Adrenal gland (tissue), 9 donors: ENCODE measurements at regions not wholly inside any gene's neighbourhood (a gene's known extent, or its start where the extent isn't known, plus 50 kb on each side); places are given as distances from the start of the nearest gene placed in this dataset.

Source experiments
- DNase-seq, 7 donors: peaks; one replicate each; pipeline ENCODE4 v3.0.0-alpha.2; 2019 to 2020
- H3K27ac ChIP-seq, 5 donors: fragments of 200-600 bp; sonication (generic) in 4 of 5; 1 replicate in 3 of 5; 2 replicates in 2 of 5; pipeline versions ENCODE4 v1.5.1 to v1.8.0; 2016 to 2020; ENCODE audit warnings: mild to moderate bottlenecking in 1 of 5
- H3K27me3 ChIP-seq: fragments of 200-600 bp; 2 replicates; pipeline ENCODE4 v1.8.0; 2021
- H3K36me3 ChIP-seq, 2 donors: fragments of 200-600 bp; replicated peaks in 1 of 2; 1 replicate in 1 of 2; 2 replicates in 1 of 2; pipeline versions ENCODE4 v1.5.1 to v1.8.0; 2018 to 2022
- H3K4me1 ChIP-seq, 2 donors: fragments of 200-600 bp; replicated peaks in 1 of 2; 1 replicate in 1 of 2; 2 replicates in 1 of 2; pipeline versions ENCODE4 v1.5.1 to v1.8.0; 2018 to 2021
- H3K4me3 ChIP-seq, 4 donors: fragments of 200-600 bp; sonication (generic) in 3 of 4; one replicate each; pipeline ENCODE4 v1.5.1; 2016 to 2018
- H3K9me3 ChIP-seq, 3 donors: fragments of 200-600 bp; sonication (generic) in 1 of 3; replicated peaks in 1 of 3; 1 replicate in 2 of 3; 2 replicates in 1 of 3; pipeline versions ENCODE4 v1.5.1 to v1.8.0; 2016 to 2021
- CTCF ChIP-seq, 6 experiments: fragments of 450-650 bp in 4 of 6; fragments of 200-600 bp in 2 of 6; sonication (generic) in 1 of 6; IDR thresholded peaks; 1 replicate in 5 of 6; 2 replicates in 1 of 6; pipeline versions ENCODE4 v1.5.1 to v1.8.0; 2016 to 2021; ENCODE audit warnings: antibody characterized with exemption in 6 of 6, mild to moderate bottlenecking in 2 of 6, moderate library complexity in 1 of 6
- POLR2A ChIP-seq, 2 donors: fragments of 450-650 bp; IDR thresholded peaks; one replicate each; pipeline ENCODE4 v1.6.1; 2017; ENCODE audit warnings: antibody characterized with exemption in 2 of 2, mild to moderate bottlenecking in 2 of 2, moderate library complexity in 1 of 2
- WGBS, 4 donors: extraction: QIAGEN DNeasy Blood & Tissue Kit in 2 of 4; methylation state at CpG; one replicate each; pipeline versions ENCODE4 v1.1.5 to v1.1.7; 2013 to 2017; 5-methylcytosine and 5-hydroxymethylcytosine counted together
- intact Hi-C, 2 donors: fragments of 100-400 bp; cut with DNase I; formaldehyde crosslinking; loops; one replicate each; pipeline versions ENCODE4 v1.14.1 to v1.15.0; 2022 to 2023
- donor health status: healthy with polysubstance abuse.
- donor health status: Bipolar disorder and iron deficiency.
- donor health status: DM: yes; HTN: yes; CAD: no.
- donor health status: DM: no; HTN: no; CAD: no.
- donor health status: DM: no; HTN: no; CAD: no.

- intact Hi-C loops: no loop called here
- Histone ChIP-seq H3K4me1 (no peaks in the 10 kb centered on the region), H3K36me3 (no peaks in the 10 kb centered on the region), H3K27ac (no peak overlapping the region), H3K27me3 (no peaks in the 10 kb centered on the region), H3K9me3 (no peaks in the 10 kb centered on the region), H3K4me3 (no peak overlapping the region)
- WGBS, 4 donors: 64 to 79% (median 69%) methylated on average over 4 of the region's 4 CpGs
- no peak for DNase-seq
- TF ChIP-seq CTCF (IDR thresholded peaks at IDR 0.05): no peak
- TF ChIP-seq POLR2A (IDR thresholded peaks at IDR 0.05): no peak
These were observed 203.9 kb downstream of the FAM76B start for GRCh38 chr11:95585752-95586077.

GRCh38 chr11:95585069-95585751 lies 204.4 kb downstream of the FAM76B start:
- Histone ChIP-seq H3K4me1 (no peaks in the 10 kb centered on the region), H3K27ac (no peak overlapping the region), H3K4me3 (no peak overlapping the region), H3K9me3 (no peaks in the 10 kb centered on the region), H3K36me3 (no peaks in the 10 kb centered on the region), H3K27me3 (no peaks in the 10 kb centered on the region)
- intact Hi-C loops: no loop called here
- TF ChIP-seq CTCF (IDR thresholded peaks at IDR 0.05) (no peak), POLR2A (IDR thresholded peaks at IDR 0.05) (no peak)
- DNase-seq: no peak
- WGBS, 4 donors: 88 to 91% (median 90%) methylated on average over 3 of the region's 3 CpGs

GRCh38 chr11:95584589-95584988 lies 205.0 kb downstream of the FAM76B start:
- H3K27ac ChIP-seq: no peak overlapping the region
- H3K4me1 ChIP-seq: no peaks in the 10 kb centered on the region
- DNase-seq: no peak
- intact Hi-C loops: no loop called here
- H3K36me3 ChIP-seq: no peaks in the 10 kb centered on the region
- no peaks in the 10 kb centered on the region for H3K27me3 ChIP-seq
- H3K4me3 ChIP-seq: no peak overlapping the region
- TF ChIP-seq POLR2A (IDR thresholded peaks at IDR 0.05) (no peak), CTCF (IDR thresholded peaks at IDR 0.05) (no peak)
- WGBS, 4 donors: 84 to 94% (median 89%) methylated on average over 2 of the region's 2 CpGs
- no peaks in the 10 kb centered on the region for H3K9me3 ChIP-seq

- WGBS, 4 donors: 78 to 88% (median 87%) methylated on average over 3 of the region's 3 CpGs
- intact Hi-C loops: no loop called here
- Histone ChIP-seq H3K36me3 (no peaks in the 10 kb centered on the region), H3K9me3 (no peaks in the 10 kb centered on the region), H3K4me1 (no peaks in the 10 kb centered on the region), H3K4me3 (no peak overlapping the region), H3K27me3 (no peaks in the 10 kb centered on the region), H3K27ac (no peak overlapping the region)
- DNase-seq: no peak
- no peak for TF ChIP-seq POLR2A (IDR thresholded peaks at IDR 0.05)
- no peak for TF ChIP-seq CTCF (IDR thresholded peaks at IDR 0.05)
These were observed 205.4 kb downstream of the FAM76B start for GRCh38 chr11:95584180-95584579.
